LNCAP (cell line): ENCODE measurements at regions not wholly inside any gene's neighbourhood (a gene's known extent, or its start where the extent isn't known, plus 50 kb on each side); places are given as distances from the start of the nearest gene placed in this dataset.

Experiments
- TF ChIP-seq, protein P1 (sequence below): fragments of 450-650 bp; IDR thresholded peaks from 2 replicates; pipeline ENCODE4 v1.5.1; 2017; ENCODE audit warnings: mild to moderate bottlenecking

DNA sequence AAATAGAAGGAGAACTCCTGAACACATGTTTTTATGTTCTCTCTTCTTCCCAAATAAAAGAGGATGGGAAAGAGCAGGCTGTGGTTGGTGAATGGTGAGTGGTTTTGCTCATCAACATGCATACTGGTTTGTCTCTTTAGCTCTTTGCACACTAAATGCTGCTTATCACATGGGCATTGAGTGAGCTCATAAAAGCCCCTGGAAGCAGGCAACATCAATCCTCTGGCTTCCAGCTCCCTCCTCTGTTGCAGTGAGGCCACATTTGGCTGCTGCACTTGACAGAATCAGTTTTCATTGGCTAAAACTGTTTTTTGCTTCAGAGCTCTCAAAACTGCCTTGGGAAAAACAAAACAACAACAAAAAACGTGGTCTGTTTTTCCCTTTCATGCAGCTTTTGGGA, 1308.2 kb upstream of the NRXN1 start:
- TF ChIP-seq, protein P1, sequence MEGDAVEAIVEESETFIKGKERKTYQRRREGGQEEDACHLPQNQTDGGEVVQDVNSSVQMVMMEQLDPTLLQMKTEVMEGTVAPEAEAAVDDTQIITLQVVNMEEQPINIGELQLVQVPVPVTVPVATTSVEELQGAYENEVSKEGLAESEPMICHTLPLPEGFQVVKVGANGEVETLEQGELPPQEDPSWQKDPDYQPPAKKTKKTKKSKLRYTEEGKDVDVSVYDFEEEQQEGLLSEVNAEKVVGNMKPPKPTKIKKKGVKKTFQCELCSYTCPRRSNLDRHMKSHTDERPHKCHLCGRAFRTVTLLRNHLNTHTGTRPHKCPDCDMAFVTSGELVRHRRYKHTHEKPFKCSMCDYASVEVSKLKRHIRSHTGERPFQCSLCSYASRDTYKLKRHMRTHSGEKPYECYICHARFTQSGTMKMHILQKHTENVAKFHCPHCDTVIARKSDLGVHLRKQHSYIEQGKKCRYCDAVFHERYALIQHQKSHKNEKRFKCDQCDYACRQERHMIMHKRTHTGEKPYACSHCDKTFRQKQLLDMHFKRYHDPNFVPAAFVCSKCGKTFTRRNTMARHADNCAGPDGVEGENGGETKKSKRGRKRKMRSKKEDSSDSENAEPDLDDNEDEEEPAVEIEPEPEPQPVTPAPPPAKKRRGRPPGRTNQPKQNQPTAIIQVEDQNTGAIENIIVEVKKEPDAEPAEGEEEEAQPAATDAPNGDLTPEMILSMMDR: no peak

DNA sequence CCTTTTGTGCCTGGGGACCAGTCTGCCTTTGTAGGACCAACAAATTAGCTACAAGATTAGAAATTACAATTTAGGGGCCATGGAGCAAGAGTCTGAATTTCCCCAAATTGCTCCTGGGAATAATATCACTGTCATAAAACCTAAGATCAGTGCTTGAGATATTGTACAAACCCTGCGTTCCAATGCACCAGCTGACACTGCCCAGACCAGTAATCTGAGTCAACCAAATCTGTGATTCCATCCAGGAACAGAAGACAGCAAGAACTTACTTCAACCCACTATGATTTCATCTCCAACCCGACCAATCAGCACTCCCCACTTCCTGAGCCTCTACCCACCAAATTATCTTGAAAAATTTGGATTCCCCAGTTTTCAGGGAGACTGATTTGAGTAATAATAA, 1305.0 kb upstream of the NRXN1 start:
- TF ChIP-seq, protein P1: no peak

DNA sequence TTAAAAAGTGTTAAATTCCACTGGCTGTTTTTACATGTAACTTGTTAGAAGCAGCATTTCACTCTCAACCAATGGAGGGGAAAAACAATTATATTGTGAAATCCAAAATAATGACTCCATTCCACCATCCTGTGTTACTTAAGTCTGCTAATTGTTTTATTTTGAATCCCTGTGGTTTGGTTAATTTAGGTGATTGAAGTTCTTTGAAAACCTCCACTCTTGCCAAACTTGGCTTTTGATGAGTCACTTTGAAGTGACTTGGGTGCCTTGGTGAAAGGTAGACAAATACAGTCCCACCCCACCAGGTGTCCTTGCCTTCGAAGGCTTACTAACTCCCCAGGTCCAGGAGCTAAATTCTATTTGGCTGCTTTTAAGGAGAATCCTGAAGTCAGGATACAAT, 1303.8 kb upstream of the NRXN1 start:
- TF ChIP-seq, protein P1: no peak

DNA sequence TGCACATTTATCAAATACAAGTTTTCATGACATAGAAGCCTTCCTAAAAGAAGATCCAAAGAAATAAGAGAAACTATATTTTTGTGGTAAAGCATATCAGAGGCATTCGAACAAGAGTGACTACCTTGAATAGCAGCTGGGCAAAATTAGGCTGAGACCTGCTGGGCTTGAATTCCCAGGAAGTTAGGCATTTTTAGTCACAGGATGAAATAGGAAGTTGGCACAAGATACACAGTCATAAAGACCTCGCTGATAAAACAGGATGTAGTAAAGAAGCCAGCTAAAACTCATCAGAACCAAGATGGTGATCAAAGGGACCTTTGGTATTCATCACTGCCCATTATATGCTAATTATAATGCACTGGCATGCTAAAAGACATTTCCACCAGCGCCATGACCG, 1302.3 kb upstream of the NRXN1 start:
- TF ChIP-seq, protein P1: no peak

DNA sequence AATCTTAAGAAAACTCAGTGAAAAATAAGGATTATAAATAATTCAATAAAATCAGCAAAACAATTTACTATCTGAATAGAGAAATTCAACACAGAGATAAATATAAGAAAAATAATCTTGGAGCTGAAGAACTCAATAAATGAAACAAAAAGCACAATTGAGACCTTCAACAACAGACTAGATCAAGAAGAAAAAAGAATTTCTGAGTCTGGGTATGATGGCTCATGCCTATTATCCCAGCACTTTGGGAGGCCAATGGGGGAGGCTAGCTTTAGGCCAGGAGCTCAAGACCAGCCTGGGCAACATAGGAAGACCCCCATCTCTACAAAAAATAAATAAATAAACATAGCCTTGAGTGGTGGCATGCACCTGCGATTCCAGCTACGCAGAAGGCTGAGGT, 1295.7 kb upstream of the NRXN1 start:
- TF ChIP-seq, protein P1: no peak

DNA sequence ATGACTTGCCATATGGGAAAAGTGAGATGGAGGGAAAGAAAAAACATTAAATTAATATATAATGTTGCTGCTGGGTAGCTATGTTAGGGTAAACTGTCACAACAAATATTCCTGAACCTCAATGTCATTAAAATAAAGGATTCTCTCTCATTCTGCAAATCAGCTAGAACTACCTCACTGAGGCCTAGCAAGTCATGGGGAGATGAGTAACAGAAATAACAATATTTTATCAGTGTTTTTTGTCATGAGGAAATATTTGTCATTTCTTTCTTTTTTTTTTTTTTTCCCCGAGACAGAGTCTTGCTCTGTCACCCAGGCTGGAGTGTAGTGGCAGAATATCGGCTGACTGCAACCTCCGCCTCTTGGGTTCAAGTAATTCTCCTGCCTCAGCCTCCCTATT, 1282.3 kb upstream of the NRXN1 start:
- TF ChIP-seq, protein P1: no peak

DNA sequence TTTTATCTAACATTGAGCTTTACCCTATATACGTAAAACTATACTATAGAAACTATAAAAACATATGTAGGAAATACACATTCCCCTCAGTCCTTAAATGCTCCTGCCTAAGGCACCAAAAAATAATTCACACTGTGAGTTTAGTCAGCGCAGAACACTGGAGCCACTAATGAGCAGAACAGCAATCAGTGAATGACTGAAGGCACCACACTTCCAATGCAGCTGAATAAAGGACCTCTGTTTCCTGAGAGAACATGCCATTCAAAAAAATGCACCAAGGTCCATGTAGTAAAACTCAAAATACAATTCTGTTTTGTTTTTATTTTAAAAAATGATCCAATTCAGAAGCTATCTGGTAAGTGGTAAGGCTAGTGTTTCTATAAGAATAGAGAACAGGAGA, 1280.6 kb upstream of the NRXN1 start:
- TF ChIP-seq, protein P1: no peak

DNA sequence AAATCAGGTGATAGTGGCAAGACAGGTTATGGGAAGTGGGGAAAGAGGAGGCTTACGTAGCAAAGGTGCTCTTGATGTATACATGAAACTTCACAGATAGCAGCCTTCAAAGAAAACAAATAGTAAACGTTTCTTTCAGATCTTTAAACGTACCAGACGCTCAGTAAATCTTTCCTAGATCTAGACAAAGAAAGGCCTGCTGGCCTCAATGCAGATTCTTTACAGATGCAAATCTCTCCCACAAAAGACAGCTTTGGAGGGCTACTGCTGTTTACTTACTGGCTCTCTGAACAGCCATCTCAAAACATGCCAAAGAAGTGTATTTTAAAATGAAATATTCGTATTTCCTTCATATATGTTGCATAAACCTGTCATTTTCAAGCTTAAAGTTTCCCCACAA, 1279.9 kb upstream of the NRXN1 start:
- TF ChIP-seq, protein P1: no peak
